ENCODE measurements at regions not wholly inside any gene's neighbourhood (a gene's known extent, or its start where the extent isn't known, plus 50 kb on each side); places are given as distances from the start of the nearest gene placed in this dataset.
A peak's percentile ranks its signal among the peaks of the same experiment; 100 is the strongest.

DNA sequence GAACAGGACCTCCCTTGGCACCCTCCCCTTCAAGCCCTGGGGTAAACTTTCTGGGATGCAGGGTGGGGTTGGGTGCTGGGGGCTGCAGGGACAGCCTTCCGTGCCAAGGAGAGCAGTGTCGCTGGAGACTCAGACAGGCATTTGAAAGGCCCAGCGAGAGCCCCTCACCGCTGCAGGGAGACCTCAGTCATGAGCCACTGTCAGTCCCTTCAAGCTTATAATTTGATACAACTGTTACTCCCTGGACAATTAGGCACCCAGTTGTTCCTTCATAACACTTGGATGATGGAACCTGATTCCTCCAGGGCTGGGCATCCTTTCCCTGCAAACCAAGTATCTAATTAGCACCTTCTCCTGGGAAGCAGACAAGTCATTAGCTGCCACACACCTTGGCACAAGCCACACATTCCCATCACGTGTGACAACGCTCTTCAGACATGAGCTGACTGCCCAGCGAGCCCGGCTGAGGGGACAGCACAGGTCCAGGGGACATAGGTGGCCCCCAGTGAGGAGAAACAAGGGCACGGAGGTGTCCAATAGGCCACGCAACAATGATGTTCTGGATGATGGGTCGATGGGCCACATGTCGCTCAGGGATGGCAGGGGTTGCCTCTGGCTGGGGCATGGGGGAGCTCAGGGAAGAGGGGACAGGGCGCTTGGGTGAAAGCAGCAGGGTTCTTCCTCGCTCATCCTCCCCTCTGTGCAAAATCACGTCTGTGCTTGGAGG lies 59.6 kb downstream of the KCNF1 start:
- intact Hi-C loops (cut with DNase I), result no loop called here
- H3K4me1 ChIP-seq (ENCODE audit: control insufficient read depth in 2 of 3, insufficient read depth in 2 of 3, low read depth in 1 of 3, low read length in 3 of 3), result no peaks in the 10 kb centered on the region

DNA sequence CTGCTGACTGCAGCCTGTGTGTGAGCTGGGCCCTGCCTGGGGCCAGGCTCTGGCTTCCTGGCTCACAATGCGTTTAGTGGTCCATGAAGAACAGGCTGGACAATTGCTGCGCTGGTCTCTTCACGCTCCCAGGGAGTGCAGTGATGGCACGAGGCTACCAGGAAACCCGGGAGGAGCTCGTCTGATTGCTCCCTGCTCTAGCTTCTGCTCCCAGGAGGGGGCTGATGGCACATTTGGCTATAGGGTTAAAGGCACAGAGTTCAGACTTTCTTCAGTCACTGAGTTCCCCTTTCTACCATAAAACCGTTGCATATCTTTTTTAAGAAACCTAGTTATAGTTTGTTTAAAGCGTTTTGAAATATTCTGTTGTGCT lies 60.1 kb downstream of the KCNF1 start:
- H3K4me3 ChIP-seq (ENCODE audit: low read length in 3 of 3), result no peak overlapping the region
- intact Hi-C loops (cut with DNase I), result no loop called here
- H3K9ac ChIP-seq (ENCODE audit: low read length in 3 of 3), result no peak overlapping the region
- H3K27me3 ChIP-seq (ENCODE audit: control insufficient read depth, insufficient read depth, low read length), result no peaks in the 10 kb centered on the region
- no peaks in the 10 kb centered on the region for H3K4me1 ChIP-seq (ENCODE audit: control insufficient read depth in 2 of 3, insufficient read depth in 2 of 3, low read depth in 1 of 3, low read length in 3 of 3)
- no peaks in the 10 kb centered on the region for H3K9me3 ChIP-seq (ENCODE audit: control insufficient read depth in 2 of 3, insufficient read depth in 1 of 3, low read length in 3 of 3)
- TF ChIP-seq, protein P1, sequence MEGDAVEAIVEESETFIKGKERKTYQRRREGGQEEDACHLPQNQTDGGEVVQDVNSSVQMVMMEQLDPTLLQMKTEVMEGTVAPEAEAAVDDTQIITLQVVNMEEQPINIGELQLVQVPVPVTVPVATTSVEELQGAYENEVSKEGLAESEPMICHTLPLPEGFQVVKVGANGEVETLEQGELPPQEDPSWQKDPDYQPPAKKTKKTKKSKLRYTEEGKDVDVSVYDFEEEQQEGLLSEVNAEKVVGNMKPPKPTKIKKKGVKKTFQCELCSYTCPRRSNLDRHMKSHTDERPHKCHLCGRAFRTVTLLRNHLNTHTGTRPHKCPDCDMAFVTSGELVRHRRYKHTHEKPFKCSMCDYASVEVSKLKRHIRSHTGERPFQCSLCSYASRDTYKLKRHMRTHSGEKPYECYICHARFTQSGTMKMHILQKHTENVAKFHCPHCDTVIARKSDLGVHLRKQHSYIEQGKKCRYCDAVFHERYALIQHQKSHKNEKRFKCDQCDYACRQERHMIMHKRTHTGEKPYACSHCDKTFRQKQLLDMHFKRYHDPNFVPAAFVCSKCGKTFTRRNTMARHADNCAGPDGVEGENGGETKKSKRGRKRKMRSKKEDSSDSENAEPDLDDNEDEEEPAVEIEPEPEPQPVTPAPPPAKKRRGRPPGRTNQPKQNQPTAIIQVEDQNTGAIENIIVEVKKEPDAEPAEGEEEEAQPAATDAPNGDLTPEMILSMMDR (IDR thresholded peaks at IDR 0.05; ENCODE audit: borderline replicate concordance, extremely low read depth, insufficient read depth), result no peak
- H3K27ac ChIP-seq (ENCODE audit: low read depth in 2 of 2, low read length in 2 of 2), result no peak overlapping the region
- no peak for FAIRE-seq
- no peaks in the 10 kb centered on the region for H3K36me3 ChIP-seq (ENCODE audit: control insufficient read depth in 2 of 3, insufficient read depth in 3 of 3, low read length in 3 of 3)
- DNase-seq, result peak in 3 of 5 donors; percentile 39 to 42 (median 40)

More for the DNA sequence above, 59.6 kb downstream of the KCNF1 start:
- H3K9me3 ChIP-seq (ENCODE audit: control insufficient read depth in 2 of 3, insufficient read depth in 1 of 3, low read length in 3 of 3), result no peaks in the 10 kb centered on the region
- no peak overlapping the region for H3K4me3 ChIP-seq (ENCODE audit: low read length in 3 of 3)
- TF ChIP-seq, protein P1 (IDR thresholded peaks at IDR 0.05; ENCODE audit: borderline replicate concordance, extremely low read depth, insufficient read depth), result no peak
- FAIRE-seq (no peak), DNase-seq (peak in 1 of 5 donors; percentile 32)
- no peak overlapping the region for H3K9ac ChIP-seq (ENCODE audit: low read length in 3 of 3)
- no peaks in the 10 kb centered on the region for H3K27me3 ChIP-seq (ENCODE audit: control insufficient read depth, insufficient read depth, low read length)
- H3K36me3 ChIP-seq (ENCODE audit: control insufficient read depth in 2 of 3, insufficient read depth in 3 of 3, low read length in 3 of 3), result no peaks in the 10 kb centered on the region
- H3K27ac ChIP-seq (ENCODE audit: low read depth in 2 of 2, low read length in 2 of 2), result no peak overlapping the region

DNA sequence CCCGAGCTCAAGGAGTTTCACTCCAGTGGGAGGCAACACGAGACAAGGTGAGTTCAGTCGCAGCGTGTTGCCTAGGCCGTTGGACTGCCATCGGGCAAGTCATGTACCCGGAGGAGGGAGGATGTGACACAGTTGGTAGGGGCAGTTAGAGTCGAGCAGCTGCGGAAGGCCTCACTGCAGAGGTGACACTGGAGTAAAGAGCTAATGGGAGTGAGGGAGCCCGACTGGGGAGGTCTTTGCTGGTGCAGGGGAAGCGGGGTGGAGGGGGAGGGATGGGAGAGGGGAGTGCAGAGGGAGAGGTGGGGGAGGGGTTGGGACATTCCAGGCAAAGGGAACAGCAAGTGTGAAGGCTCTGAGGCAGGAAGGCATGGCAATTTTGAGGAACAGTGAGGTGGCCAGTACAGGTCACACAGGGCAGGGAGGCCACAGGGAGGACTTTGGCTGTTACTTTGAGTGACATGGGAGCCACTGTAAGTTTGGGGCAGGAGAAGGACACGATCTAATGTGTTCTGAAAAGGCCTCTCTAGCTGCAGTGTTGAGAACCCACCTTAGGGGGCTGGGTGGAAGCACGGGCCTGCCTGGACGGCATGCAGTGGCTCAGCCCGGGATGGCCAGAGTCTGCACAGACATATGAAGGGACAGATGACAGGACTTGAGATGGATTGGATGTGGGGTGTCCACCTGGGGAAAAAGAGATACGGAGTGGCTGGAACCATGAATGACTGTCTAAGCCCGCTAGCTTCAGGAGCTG lies 61.1 kb downstream of the KCNF1 start:
- Histone ChIP-seq H3K4me3 (ENCODE audit: low read length in 3 of 3) (no peak overlapping the region), H3K27me3 (ENCODE audit: control insufficient read depth, insufficient read depth, low read length) (no peaks in the 10 kb centered on the region), H3K9me3 (ENCODE audit: control insufficient read depth in 2 of 3, insufficient read depth in 1 of 3, low read length in 3 of 3) (no peaks in the 10 kb centered on the region), H3K27ac (ENCODE audit: low read depth in 2 of 2, low read length in 2 of 2) (no peak overlapping the region), H3K4me1 (ENCODE audit: control insufficient read depth in 2 of 3, insufficient read depth in 2 of 3, low read depth in 1 of 3, low read length in 3 of 3) (no peaks in the 10 kb centered on the region), H3K36me3 (ENCODE audit: control insufficient read depth in 2 of 3, insufficient read depth in 3 of 3, low read length in 3 of 3) (no peaks in the 10 kb centered on the region), H3K9ac (ENCODE audit: low read length in 3 of 3) (no peak overlapping the region)
- intact Hi-C loops (cut with DNase I), result no loop called here
- TF ChIP-seq, protein P1 (IDR thresholded peaks at IDR 0.05; ENCODE audit: borderline replicate concordance, extremely low read depth, insufficient read depth), result no peak
- DNase-seq (peak in 1 of 5 donors; percentile 45), FAIRE-seq (no peak)
